ENCODE measurements at regions not wholly inside any gene's neighbourhood (a gene's known extent, or its start where the extent isn't known, plus 50 kb on each side); places are given as distances from the start of the nearest gene placed in this dataset.

- no peak for DNase-seq
These were observed 52.5 kb downstream of the EPRS1 start for GRCh38 chr1:219993554-219994433.

GRCh38 chr1:219991919-219992318, 54.4 kb downstream of the EPRS1 start:
- no peak for DNase-seq

GRCh38 chr1:219991511-219991810, 54.8 kb downstream of the EPRS1 start:
- no peak for DNase-seq

- peak in 1 of 51 donors; percentile 13 for DNase-seq
These were observed 55.4 kb downstream of the EPRS1 start for GRCh38 chr1:219990782-219991510.

- DNase-seq: no peak
These were observed 56.5 kb downstream of the EPRS1 start for GRCh38 chr1:219989766-219990165.

- no peak for DNase-seq
These were observed 57.5 kb downstream of the EPRS1 start for GRCh38 chr1:219988818-219989217.

- DNase-seq: no peak
These were observed 57.9 kb downstream of the EPRS1 start for GRCh38 chr1:219988387-219988786.

- no peak for DNase-seq
These were observed 59.0 kb upstream of the SLC30A10 start for GRCh38 chr1:219987325-219987724.

- no peak for DNase-seq
These were observed 56.8 kb upstream of the SLC30A10 start for GRCh38 chr1:219985169-219985568.

All from hypothalamus (tissue), 51 donors.